T-helper 1 cell treated with Interleukin-12 subunit alpha and Interleukin-12 subunit beta and Interleukin-4 antibody, amounts not matched to agents 30 ng/mL and 1 ng/mL, for 36 hours (primary cell): ENCODE measurements at regions not wholly inside any gene's neighbourhood (a gene's known extent, or its start where the extent isn't known, plus 50 kb on each side); places are given as distances from the start of the nearest gene placed in this dataset.

Source experiments
- intact Hi-C: fragments of 100-400 bp; cut with micrococcal nuclease; formaldehyde crosslinking; loops from one replicate; pipeline ENCODE4 v1.15.1; 2024

DNA sequence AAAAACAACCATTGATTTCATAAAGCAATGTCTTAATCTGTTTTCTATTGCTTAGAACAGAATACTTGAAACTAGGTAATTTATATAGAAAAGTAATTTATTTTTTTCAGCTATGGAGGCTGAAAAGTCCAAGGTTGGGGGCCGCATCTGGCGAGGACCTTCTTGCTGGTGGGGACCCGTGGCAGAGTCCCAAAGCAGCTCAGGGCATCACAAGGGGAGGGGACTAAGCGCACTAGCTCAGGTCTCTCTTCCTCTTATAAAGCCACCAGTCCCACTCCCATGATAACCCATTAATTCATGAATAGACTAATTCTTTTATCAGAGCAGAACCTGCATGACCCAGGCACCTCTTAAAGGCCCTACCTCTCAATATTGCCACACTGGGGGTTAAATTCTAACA, 87.2 kb upstream of the KLF13 start:
- intact Hi-C loops, result no loop called here

DNA sequence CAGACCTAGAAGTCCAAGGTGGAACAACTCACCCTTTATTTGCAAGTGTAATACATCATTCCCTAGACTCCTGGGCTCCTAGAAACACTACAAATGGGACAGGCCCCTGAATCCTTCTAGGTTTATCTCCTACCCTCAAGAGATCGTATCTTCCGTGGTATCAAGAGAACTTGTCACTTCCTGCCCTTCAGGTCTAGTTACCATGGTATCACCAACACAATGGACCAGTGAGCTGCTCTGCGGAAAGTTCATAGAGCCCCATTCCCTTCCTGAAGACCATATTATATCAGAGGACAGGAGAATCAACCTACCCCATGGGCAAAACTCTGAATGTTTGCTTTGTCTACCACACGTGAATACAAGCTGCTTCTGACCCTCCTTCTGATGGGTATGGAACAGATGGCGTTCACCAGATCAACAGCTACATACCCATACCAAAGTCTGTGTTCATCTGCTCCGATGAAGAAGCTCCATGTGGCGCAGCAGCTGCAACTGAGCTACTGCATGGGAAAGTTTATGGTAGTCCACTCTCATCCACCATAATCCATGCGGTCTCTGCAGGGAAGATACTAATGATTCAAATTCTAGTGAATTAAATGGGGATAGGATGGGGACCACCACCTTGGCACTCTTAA, 84.6 kb upstream of the KLF13 start:
- intact Hi-C loops, result loop anchor here (1.0 to 2.0 kb wide), 2 partner anchors 25 to 26 kb away; no protein-coding TSS in a partner anchor

DNA sequence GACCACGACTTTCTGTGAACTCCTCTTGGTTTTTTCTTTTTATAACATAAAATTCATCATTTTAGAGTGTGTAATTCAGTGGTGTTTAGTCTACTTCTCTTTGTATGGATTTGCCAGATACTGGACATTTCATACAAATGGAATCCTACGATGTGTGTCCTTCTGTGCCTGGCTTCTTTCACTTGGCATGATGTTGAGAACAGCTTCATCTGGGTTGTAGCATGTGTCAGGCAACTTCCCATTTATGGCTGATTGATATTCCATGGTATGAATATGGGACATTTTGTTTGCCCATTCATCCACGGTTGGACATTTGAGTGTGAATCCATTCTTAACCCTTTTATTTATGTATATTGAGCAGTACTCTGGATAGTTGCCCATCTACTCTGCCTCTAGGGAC, 82.7 kb upstream of the KLF13 start:
- intact Hi-C loops, result loop anchor here (2.0 kb wide), 1 partner anchor 23 kb away; no protein-coding TSS in a partner anchor

DNA sequence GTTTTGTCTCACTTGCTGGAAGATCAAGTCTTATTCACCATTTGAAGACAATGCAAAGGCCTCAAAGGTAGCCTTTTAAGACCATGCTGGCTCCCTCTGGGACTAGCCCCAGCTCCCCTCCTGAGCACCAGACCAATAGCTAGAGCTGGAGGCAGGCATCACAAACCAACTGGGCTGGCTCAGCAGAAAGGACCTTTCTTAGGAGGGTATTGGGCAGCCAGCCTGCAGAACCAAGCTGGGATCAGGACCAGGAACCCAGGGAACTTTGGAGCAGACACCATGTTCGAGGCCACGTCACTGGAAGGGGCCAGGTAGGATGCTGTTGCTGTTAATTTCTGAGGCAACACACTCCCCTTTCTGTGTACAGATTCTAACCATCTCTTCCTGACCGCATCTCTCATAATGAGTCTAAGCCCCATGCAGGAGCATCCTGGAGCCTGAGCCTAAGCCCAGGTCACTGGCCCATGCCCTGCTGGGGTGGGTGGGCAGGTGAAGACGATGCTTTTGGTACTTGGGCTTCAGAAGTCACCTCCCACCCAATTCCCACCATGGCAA, 81.4 kb upstream of the KLF13 start:
- intact Hi-C loops, result no loop called here

DNA sequence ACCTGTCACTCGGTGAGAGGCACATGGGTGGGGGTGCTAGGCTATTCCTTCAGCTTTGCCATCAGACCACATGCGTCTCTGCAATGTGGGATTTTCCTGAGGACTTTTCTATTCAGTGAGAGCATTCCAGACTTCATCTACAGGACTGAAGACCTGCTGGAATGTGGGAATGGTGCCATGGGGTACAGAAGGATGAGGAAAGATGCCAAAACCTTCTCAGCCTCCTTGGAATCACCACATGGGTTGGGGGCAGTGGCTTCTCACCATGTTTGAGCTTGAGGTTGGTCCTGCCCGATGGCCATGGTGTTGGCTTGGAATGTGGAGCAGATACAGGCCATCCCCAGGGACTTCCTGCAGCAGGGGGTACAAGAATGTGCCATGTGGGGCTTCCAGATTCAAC, 80.9 kb upstream of the KLF13 start:
- intact Hi-C loops, result no loop called here

DNA sequence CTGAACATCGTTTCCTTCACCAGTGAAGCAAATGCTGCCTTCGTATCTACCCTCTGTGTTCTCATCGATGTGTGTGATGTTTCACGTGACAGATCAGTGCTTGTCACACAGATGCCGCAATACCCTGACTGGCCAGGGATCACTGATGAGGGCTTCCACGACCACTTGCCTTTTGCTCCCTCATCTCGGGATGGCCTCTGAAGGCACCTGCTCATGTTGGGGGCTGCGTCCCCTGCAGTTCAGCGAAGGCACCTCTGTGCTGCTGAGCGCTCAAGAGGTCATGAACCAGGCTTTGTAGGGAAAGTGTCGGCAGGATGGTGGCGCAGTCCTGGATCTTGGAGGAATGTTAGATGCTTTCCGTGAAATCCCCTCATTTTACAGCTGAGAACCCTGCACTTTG, 79.2 kb upstream of the KLF13 start:
- intact Hi-C loops, result no loop called here

DNA sequence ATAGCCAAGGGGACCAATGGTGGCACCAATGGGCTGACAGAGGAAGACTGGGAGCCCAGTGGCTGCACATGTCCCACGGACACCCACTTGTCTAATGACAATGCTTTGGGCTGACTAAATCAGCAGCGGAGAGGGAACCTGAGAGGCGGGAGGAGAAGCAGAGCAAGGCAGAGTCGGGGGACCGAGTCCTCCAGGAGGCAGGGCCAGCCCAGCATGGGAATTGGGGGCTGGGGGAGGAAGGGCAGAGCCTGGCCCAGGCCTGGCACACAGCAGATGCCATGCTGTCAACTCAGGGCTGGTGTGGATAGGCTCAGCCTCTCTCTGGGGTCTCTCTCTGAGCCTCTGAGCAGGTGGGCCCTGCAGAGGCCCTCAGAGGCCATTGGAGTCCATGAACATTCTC, 78.4 kb upstream of the KLF13 start:
- intact Hi-C loops, result no loop called here

DNA sequence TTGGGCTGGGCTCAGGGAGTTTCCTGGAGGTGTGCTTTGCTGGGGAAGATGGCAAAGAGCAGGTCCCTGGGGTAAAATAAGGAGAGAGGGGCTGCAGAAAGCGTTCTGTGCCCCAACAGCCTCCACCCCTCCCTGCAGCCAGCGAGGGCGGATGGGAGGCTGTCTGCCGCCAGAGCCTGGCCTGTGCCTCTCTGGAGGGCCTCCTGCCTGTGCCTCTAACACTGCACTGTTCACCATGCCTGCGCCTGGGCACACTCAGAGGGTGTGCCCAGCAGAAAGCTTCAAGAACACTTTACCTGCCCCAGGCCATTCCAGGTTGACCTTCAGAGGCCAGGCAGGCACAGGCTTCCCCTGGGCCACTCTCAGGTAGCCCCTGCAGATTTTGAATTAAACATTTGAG, 77.7 kb upstream of the KLF13 start:
- intact Hi-C loops, result no loop called here

DNA sequence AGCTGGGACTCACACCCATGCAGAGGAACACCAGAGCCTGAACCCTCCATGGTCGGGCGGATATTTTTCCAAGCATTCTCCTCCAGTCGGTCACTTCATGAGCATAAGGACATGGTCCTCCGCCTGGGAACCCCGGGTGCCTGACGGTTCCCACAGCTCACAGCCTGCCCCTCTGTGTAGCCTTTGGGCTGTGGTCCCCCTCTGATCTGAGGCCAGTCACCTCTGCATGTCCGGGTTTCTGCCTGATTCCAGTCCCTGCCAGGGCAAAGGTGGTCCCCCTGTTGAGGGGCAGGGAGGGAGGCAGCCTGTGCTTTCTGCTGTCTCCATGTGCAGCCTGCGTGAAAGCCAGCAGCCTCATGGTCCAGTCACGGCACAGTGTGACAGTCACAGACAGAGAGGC, 76.6 kb upstream of the KLF13 start:
- intact Hi-C loops, result no loop called here

DNA sequence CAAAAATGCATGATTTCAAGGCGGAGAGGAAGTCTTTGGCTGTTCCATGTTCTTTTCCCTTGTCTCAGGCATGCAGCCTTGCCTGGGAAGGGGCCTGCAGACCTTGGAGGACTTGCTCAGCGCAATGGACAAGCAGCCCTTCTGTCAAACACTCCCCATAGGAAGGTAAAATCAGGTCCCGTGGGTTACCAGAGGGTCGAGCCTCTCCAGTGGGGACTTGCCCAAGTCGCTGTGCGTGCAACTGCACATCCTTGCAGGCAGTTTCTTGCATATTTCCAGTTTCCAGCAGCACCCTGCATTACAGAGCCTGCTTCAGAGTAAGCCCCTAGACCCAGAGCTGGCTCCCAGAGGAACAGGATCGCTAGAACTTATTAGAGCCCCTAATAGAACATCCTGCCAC, 75.5 kb upstream of the KLF13 start:
- intact Hi-C loops, result no loop called here

DNA sequence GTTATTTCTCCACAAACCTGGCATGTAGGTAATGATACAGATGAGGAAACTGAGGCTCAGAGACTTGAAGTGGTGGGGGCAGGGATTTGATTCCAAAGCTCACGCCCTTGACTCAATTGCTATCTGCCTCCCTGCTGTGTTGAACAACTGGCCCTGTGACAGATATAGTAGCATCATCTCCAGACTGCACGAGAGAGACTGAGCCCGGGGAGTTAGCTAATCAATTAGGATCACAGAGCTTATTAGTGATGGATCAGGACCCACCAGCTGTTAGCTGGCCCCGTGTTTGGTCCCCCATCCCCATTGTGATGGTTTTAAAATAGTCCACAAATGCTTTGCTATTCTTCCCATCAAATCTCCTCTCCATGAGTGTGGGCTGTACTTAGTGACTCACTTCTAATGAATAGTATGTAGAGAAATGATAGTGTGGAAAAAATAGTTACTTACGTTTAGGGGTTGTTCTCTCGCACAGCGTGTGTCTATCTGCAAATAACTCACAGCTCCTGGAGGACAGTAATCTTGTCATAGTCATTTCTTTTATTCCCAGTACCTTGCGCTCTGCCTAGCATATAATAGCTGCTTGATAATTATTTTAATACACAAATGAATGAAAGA, 74.4 kb upstream of the KLF13 start:
- intact Hi-C loops, result no loop called here

DNA sequence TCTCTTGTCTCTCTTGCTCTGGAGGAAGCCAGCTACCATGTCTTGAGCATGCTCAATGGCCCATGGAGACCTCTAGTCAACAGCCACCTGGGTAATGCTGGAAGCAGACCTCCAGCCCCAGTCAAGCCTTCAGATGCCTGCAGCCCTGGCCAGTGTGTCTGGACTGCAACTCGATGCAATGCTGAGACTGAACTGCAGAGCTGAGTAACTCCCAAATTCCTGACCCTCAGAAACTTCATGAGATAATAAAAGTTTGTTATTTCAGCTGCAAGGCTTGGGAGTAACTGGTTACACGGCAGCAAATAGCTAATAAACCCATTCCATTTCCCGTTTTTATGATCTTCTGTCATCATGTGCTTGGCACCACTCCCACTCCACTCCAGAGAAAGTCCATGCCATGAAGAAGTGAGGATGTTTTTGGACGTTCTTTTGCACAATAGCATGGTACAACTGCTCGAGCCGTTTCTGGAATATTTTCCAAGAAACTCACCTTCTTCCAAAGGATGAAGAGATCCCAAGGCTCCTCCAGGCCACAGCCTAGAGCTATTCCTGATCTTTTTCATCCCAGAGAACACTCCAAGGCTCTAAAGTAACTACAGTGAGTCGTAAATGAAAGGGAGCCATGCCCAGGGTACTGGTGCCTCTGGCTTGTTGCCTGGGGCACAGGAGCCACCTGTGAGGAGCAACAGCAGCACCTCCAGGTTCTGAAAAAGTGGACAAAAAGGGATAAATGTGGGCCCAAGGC, 72.0 kb upstream of the KLF13 start:
- intact Hi-C loops, result no loop called here

DNA sequence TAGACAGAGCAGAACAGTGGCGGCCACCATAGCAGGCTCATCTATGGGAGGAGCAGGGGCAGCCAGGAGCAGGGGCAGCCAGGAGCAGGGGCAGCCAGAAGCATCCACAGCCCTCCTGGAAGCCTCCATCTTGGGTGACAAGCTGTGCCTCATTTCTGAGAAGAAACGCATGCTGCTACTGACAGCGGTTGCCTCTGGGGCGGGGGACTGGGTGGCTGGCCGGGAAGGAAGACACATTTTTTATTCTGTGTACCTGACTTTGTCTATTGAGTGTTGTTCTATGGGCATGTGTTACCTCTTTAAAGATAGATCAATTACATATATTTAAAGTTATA, 71.5 kb upstream of the KLF13 start:
- intact Hi-C loops, result no loop called here

DNA sequence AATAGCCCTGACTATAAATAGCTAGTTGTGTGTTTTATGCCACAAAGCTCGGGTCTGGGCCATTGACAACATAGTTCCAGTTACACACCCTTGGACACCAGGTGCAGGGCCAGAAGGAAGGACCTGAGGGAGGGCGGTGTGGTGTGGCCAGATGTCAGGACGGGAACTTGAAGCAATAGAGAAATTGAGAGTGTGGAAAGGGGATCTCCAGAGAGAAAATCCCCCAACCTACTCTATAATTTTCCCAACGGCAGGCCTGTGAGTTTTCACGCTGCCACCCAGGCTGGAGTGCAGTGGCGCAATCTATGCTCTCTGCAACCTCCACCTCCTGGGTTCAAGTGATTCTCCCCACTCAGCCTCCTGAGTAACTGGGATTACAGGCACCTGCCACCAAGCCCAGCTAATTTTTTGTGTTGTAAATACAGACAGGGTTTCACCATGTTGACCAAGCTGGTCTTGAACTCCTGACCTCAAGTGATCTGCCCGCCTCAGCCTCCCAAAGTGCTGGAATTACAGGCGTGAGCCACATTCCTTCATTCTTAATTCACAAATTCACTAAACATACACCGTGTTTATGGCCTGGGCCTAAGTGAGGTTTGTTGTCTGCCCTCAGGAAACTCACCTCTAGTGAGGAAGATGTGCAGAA, 70.8 kb upstream of the KLF13 start:
- intact Hi-C loops, result no loop called here

DNA sequence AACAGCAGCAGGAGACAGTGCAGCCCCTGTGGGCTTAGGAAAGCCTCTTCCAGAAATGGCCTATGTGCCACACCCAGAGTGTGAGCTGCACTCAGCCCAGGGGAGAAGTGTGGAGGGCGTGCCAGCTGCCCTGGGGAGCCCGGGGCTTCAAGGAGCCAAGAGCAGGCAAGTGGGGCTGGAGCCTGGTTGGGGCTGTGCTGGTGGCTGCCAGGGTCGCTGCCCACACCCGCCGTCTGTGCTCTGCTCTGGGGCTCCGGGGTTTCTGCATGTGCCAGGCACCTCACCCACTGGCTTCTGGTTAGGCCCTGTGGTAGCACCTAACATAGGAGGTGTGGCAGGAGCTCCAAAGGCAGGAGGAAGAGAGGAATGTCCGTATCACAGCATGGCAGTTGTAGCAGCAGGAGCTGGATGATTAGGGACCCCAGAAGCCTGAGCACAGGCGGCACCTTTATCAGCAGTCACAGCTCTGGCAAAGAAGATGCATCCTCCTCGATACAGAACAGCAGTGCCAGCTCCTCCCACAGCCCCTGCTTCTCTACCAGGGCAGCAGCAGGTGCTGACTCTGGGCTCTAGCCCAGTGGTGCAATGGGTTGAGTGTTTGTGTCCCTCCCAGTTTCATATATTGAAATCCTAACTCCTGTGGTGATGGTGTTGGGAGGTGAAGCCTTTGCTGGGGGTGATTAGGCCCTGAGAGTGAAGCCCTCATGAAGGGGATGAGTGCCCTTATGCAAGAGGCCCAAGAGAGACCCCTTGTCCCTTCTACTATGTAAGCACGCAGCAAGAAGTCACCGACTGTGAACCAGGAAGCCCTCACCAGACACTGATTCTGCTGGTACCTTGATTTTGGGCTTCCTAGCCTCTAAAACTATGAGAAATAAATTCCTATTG, 70.0 kb upstream of the KLF13 start:
- intact Hi-C loops, result no loop called here

DNA sequence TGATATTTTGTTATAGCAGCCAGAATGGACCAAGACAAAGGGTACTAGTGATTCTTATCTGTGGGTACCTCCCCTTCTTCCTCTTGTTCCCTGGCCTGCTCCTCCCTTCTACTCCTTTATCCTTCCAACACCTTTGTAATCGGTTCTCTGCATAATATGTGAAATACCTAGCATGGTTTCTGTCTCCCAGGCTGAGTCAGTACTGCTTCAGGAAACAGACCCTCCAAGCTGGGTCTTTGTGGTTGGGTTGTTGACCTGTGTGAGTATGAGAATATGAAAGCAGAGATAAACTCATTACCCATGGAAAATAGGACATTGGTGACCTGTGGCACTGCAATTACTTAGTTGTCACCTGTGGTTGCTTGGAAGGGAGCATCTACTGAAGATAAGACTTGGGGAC, 69.3 kb upstream of the KLF13 start:
- intact Hi-C loops, result no loop called here

DNA sequence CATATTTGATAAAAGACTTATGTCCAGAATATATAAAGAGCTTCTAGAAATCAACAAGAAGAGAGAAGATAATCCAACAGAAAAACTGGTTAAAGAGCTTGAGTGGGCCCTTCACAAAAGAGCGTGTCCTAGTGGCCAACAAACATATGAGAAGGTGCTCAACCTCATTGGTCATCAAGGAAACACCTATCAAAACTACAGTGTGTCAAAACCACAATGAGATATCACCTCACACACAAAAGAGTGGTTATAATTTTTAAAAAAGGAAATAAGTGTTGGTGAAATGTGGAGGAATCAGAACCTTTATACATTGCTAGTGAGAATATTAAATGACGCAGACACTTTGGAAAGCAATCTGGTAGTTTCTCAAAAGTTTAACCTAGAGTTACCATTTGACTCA, 68.4 kb upstream of the KLF13 start:
- intact Hi-C loops, result no loop called here

DNA sequence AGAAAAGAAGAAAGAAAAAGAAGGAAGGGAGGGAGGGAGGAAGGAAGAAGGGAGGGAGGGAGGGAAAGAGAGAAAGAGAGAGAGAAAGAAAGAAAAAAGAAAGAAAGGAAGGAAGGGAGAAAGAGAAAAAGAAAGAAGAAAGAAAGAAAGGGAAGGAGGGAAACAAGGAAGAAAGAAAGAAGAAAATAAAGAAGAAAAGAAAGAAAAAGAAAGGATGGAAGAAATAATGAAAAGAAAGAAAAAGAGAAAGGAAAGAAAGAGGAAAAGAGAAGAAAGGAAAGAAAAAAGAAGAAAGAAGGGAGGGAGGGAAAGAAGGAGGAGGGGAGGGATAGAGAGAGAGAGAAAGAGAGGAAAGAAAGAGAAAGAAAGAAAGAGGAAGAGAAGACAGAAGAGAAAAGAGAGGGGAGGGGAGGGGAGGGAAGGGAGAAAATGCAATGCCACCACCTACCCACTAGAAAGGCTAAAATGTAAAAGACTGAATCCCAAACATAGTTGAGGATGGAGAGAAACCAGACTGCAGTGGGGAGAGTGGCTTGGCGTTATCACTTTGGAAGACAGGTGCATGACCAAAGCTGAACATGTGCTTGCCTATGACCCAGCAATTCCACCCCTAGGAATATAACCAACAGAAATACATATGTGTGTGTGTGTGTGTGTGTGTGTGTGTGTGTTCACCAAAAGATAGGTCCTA, 66.9 kb upstream of the KLF13 start:
- intact Hi-C loops, result loop anchor here (10.0 kb wide), 1 partner anchor 635 kb away; the partner anchor contains the start of gene ARHGAP11B

DNA sequence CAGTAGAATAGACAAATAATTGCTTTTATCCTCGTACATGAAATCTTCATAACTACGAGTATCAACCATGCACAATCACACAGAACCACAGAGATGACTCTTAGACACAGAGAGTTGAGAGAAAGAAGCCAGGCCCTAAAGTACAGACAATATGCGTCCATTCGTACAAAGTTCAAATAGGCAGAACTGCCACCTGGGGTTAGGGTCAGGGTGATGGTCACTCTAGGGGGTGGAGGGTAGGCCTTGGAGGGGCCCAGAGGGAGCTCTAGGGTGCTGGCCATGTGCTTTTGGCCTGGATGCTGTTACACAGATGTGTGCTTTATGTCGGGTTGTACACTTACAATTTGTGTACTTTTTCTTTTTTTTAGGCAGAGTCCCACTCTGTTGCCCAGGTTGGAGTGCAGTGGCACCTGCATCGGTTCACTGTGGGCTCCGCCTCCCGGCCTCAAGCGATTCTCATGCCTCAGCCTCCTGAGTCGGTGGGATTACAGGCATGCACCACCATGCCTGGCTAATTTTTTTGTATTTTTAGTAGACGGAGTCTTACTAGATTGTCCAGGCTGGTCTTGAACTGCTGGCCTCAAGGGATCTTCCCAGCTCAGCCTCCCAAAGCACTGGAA, 65.9 kb upstream of the KLF13 start:
- intact Hi-C loops, result loop anchor here (10.0 kb wide), 1 partner anchor 636 kb away; the partner anchor contains the start of gene ARHGAP11B
